IMR-90 (cell line): ENCODE measurements at regions not wholly inside any gene's neighbourhood (a gene's known extent, or its start where the extent isn't known, plus 50 kb on each side); places are given as distances from the start of the nearest gene placed in this dataset.

Experiments used
- ATAC-seq: fragments of 200-7000 bp; cut with Tn5 transposase; 2 replicates; pipeline ENCODE4 v1.9.1; 2020; ENCODE audit warnings: low read depth, mild to moderate bottlenecking, moderate library complexity
- BruUV-seq: library from RNA; stranded (reverse); fragments of 400-500 nt; replicated peaks from 2 replicates; lab custom pipeline; 2021; lab: Mats Ljungman, UMichigan
- CTCF ChIA-PET: fragments of 300-600 bp; formaldehyde crosslinking; extraction: SDS; loops from one replicate; lab custom pipeline; 2021; ENCODE audit warnings: antibody characterized with exemption; lab: Yijun Ruan, JAX
- POLR2A ChIA-PET: fragments of 300-600 bp; sonication (Branson Sonifier 250); formaldehyde crosslinking; loops from one replicate; lab custom pipeline; 2022; ENCODE audit warnings: antibody characterized with exemption; ENCODE audit not compliant: unreplicated experiment; lab: Charles Lee
- DNase-seq: peaks from one replicate; pipeline ENCODE4 v3.0.0; 2013
- H2AFZ ChIP-seq: replicated peaks from 2 replicates; pipeline ENCODE3; 2013; ENCODE audit warnings: low read length, mild to moderate bottlenecking; ENCODE audit not compliant: poor library complexity
- H2AK5ac ChIP-seq: 2 replicates; pipeline ENCODE4 v1.6.1; 2013; ENCODE audit warnings: low read depth, low read length, inconsistent platforms
- H2AK9ac ChIP-seq: replicated peaks from 2 replicates; pipeline ENCODE3; 2013; ENCODE audit warnings: mild to moderate bottlenecking, low read depth, low read length, moderate library complexity; ENCODE audit not compliant: poor library complexity
- H2BK120ac ChIP-seq: 2 replicates; pipeline ENCODE4 v1.6.1; 2013; ENCODE audit warnings: low read depth, low read length, inconsistent platforms
- H2BK15ac ChIP-seq: 3 replicates; pipeline ENCODE4 v1.6.1; 2013; ENCODE audit warnings: low read depth, low read length, inconsistent platforms
- H2BK20ac ChIP-seq: 2 replicates; pipeline ENCODE4 v1.6.1; 2013; ENCODE audit warnings: low read depth, mild to moderate bottlenecking, inconsistent platforms, low read length, moderate library complexity
- H2BK5ac ChIP-seq: 2 replicates; pipeline ENCODE4 v1.6.1; 2013; ENCODE audit warnings: mild to moderate bottlenecking, low read depth, low read length, inconsistent platforms; ENCODE audit not compliant: poor library complexity, severe bottlenecking
- H3K14ac ChIP-seq: replicated peaks from 2 replicates; pipeline ENCODE4 v1.6.1; 2013; ENCODE audit warnings: low read depth, low read length, inconsistent platforms
- H3K18ac ChIP-seq: 2 replicates; pipeline ENCODE4 v1.6.1; 2013; ENCODE audit warnings: low read depth, low read length, control low read depth
- H3K23ac ChIP-seq: 2 replicates; pipeline ENCODE4 v1.6.1; 2013; ENCODE audit warnings: low read depth, low read length, inconsistent platforms
- H3K27ac ChIP-seq: 2 replicates; pipeline ENCODE4 v1.5.1; 2013; ENCODE audit warnings: mild to moderate bottlenecking, control low read depth, low read length; ENCODE audit not compliant: insufficient read depth
- H3K27me3 ChIP-seq: 2 replicates; pipeline ENCODE4 v1.6.1; 2013; ENCODE audit warnings: low read length; ENCODE audit not compliant: control insufficient read depth, insufficient read depth
- H3K36me3 ChIP-seq: 2 replicates; pipeline ENCODE4 v1.6.1; 2013; ENCODE audit warnings: low read length, mixed read lengths; ENCODE audit not compliant: control insufficient read depth, insufficient read depth
- H3K4ac ChIP-seq: 2 replicates; pipeline ENCODE4 v1.6.1; 2013; ENCODE audit warnings: low read depth, low read length, inconsistent platforms
- H3K4me1 ChIP-seq: 2 replicates; pipeline ENCODE4 v1.6.1; 2013; ENCODE audit warnings: low read length, mixed read lengths; ENCODE audit not compliant: control insufficient read depth, insufficient read depth
- H3K4me2 ChIP-seq: 2 replicates; pipeline ENCODE4 v1.6.1; 2013; ENCODE audit warnings: low read depth, mild to moderate bottlenecking, control low read depth, low read length, moderate library complexity
- H3K4me3 ChIP-seq: 2 replicates; pipeline ENCODE4 v1.5.1; 2013; ENCODE audit warnings: low read depth, mild to moderate bottlenecking, control low read depth, low read length, moderate library complexity; ENCODE audit not compliant: insufficient read depth
- H3K56ac ChIP-seq: 2 replicates; pipeline ENCODE4 v1.6.1; 2013; ENCODE audit warnings: low read length, inconsistent platforms; ENCODE audit not compliant: insufficient read depth; ENCODE audit errors: extremely low read depth
- H3K79me1 ChIP-seq, 2 experiments: 2 replicates each; pipeline ENCODE4 v1.6.1; 2013; ENCODE audit warnings: low read length in 2 of 2, inconsistent platforms in 1 of 2, low read depth in 1 of 2
- H3K9ac ChIP-seq: 2 replicates; pipeline ENCODE4 v1.6.1; 2013; ENCODE audit warnings: low read depth, low read length, control low read depth
- H3K9me1 ChIP-seq: 2 replicates; pipeline ENCODE4 v1.6.1; 2013; ENCODE audit warnings: low read length, inconsistent platforms; ENCODE audit not compliant: insufficient read depth
- H3K9me3 ChIP-seq: 2 replicates; pipeline ENCODE4 v1.6.1; 2013; ENCODE audit warnings: low read length; ENCODE audit not compliant: control insufficient read depth, insufficient read depth
- H4K20me1 ChIP-seq: 2 replicates; pipeline ENCODE4 v1.6.1; 2013; ENCODE audit warnings: low read length, inconsistent platforms; ENCODE audit not compliant: insufficient read depth
- H4K5ac ChIP-seq: 2 replicates; pipeline ENCODE4 v1.6.1; 2013; ENCODE audit warnings: mild to moderate bottlenecking, low read depth, low read length, control low read depth
- H4K8ac ChIP-seq, 2 experiments: 2 replicates each; pipeline ENCODE4 v1.6.1; 2013; ENCODE audit warnings: low read depth in 2 of 2, low read length in 2 of 2, control low read depth in 1 of 2, inconsistent platforms in 1 of 2
- H4K91ac ChIP-seq: 2 replicates; pipeline ENCODE4 v1.6.1; 2013; ENCODE audit warnings: low read depth, low read length, inconsistent platforms; ENCODE audit not compliant: insufficient read depth
- CEBPB ChIP-seq: IDR thresholded peaks from 2 replicates; pipeline ENCODE4 v1.6.1; 2012; ENCODE audit warnings: low read depth, low read length, improper control_type of control experiment
- CHD1 ChIP-seq: IDR thresholded peaks from 2 replicates; pipeline ENCODE4 v1.6.1; 2012; ENCODE audit warnings: low read depth, low read length, improper control_type of control experiment
- CTCF ChIP-seq: conservative IDR thresholded peaks from 2 replicates; pipeline ENCODE4 v1.5.1; 2012; ENCODE audit warnings: mild to moderate bottlenecking, low read depth, low read length, improper control_type of control experiment
- FOS ChIP-seq: fragments of 150-350 bp; IDR thresholded peaks from 2 replicates; pipeline ENCODE4 v1.6.1; 2016; ENCODE audit warnings: low read depth, low read length
- MAFK ChIP-seq: IDR thresholded peaks from 2 replicates; pipeline ENCODE4 v1.6.1; 2012; ENCODE audit warnings: low read depth, low read length, improper control_type of control experiment
- MAZ ChIP-seq: IDR thresholded peaks from 2 replicates; pipeline ENCODE4 v1.6.1; 2012; ENCODE audit warnings: low read depth, mild to moderate bottlenecking, low read length, improper control_type of control experiment, moderate library complexity, borderline replicate concordance
- POLR2A ChIP-seq: IDR thresholded peaks from 2 replicates; pipeline ENCODE4 v1.6.1; 2012; ENCODE audit warnings: mild to moderate bottlenecking, low read depth, low read length
- RCOR1 ChIP-seq: IDR thresholded peaks from 2 replicates; pipeline ENCODE4 v1.6.1; 2012; ENCODE audit warnings: mild to moderate bottlenecking, low read length, improper control_type of control experiment; ENCODE audit not compliant: insufficient replicate concordance
- RFX5 ChIP-seq: IDR thresholded peaks from 2 replicates; pipeline ENCODE4 v1.8.0; 2012; ENCODE audit warnings: low read depth, mild to moderate bottlenecking, low read length, moderate library complexity
- SMC3 ChIP-seq: fragments of 150-350 bp; IDR thresholded peaks from 2 replicates; pipeline ENCODE4 v1.6.1; 2016; ENCODE audit warnings: low read depth, mild to moderate bottlenecking, antibody characterized with exemption, low read length, moderate library complexity
- USF2 ChIP-seq: fragments of 150-350 bp; IDR thresholded peaks from 2 replicates; pipeline ENCODE4 v1.6.1; 2017; ENCODE audit warnings: mild to moderate bottlenecking, antibody characterized with exemption, low read length, low read depth
- WGBS, 2 experiments: methylation state at CpG; one replicate each; pipeline versions ENCODE4 v1.1.5 to v1.1.7; 2013; ENCODE audit warnings: missing lambda C conversion rate in 2 of 2; ENCODE audit not compliant: insufficient read length in 1 of 2; ENCODE audit errors: extremely low coverage in 2 of 2; 5-methylcytosine and 5-hydroxymethylcytosine counted together
- dilution Hi-C: fragments of 300-500 bp; cut with HindIII; formaldehyde crosslinking; loops from one replicate; pipeline ENCODE4 v1.14.3; 2018; ENCODE audit warnings: low sequenced_read_pairs; ENCODE audit not compliant: unreplicated experiment
- in situ Hi-C: fragments of 300-500 bp; cut with MboI; formaldehyde crosslinking; loops from 3 replicates; pipeline ENCODE4 v1.14.3; 2019; ENCODE audit warnings: low sequenced_read_pairs, inconsistent platforms, mixed read lengths
- intact Hi-C: fragments of 100-400 bp; cut with micrococcal nuclease; formaldehyde crosslinking; loops from 2 replicates; pipeline ENCODE4 v1.10.0; 2022

GRCh38 chr18:79610461-79611039 lies 69.1 kb upstream of the CTDP1 start:
- in situ Hi-C loops, result no loop called here
- CTCF ChIA-PET, result no interaction called here

More at GRCh38 chr18:79610461-79611039, 69.1 kb upstream of the CTDP1 start:
- Histone ChIP-seq H2AK9ac (no peak overlapping the region), H3K9ac (no peak overlapping the region), H3K14ac (no peak overlapping the region), H2BK20ac (no peak overlapping the region), H2BK120ac (no peak overlapping the region), H3K23ac (no peak overlapping the region), H3K36me3 (no peaks in the 10 kb centered on the region), H4K8ac (0 out of 4 replicates have a peak overlapping the region, but pooled peaks have one; percentile 31 to 39), H3K27ac (no peak overlapping the region), H3K4ac (no peak overlapping the region; the same call in 1 of the 2 replicates), H3K56ac (no peak overlapping the region), H2AK5ac (peak overlapping the region; percentile 62), H2AFZ (peak overlapping the region; percentile 86), H2BK15ac (no peak overlapping the region), H4K91ac (peak overlapping the region; percentile 66; the same call in 1 of the 2 replicates), H3K79me1 (no peaks in the 10 kb centered on the region), H3K18ac (no peak overlapping the region; the same call in 1 of the 2 replicates), H3K4me1 (peaks cover 9% of the 10 kb centered on the region), H4K20me1 (no peaks in the 10 kb centered on the region; the same call in 1 of the 2 replicates), H3K4me2 (no peak overlapping the region), H2BK5ac (peak overlapping the region; percentile 38), H3K9me1 (no peaks in the 10 kb centered on the region; the same call in 1 of the 2 replicates), H4K5ac (peak overlapping the region; percentile 56; the same call in 1 of the 2 replicates), H3K9me3 (no peaks in the 10 kb centered on the region), H3K27me3 (peaks cover 8% of the 10 kb centered on the region; the same call in 1 of the 2 replicates), H3K4me3 (no peak overlapping the region)
- TF ChIP-seq CEBPB (no peak), USF2 (no peak), RCOR1 (no peak), MAFK (no peak), FOS (no peak), CTCF (no peak), SMC3 (no peak), RFX5 (no peak), POLR2A (no peak), MAZ (no peak), CHD1 (no peak)
- no peak for DNase-seq
- 84% methylated on average over 5 of the region's 23 CpGs; no CpG with 5 or more reads in 1 of the 2 experiments for WGBS, 2 experiments
- no peak for ATAC-seq
- POLR2A ChIA-PET, result no interaction called here
- dilution Hi-C loops, result no loop called here
- BruUV-seq, result no TSS peak
- intact Hi-C loops, result no loop called here
